ENCODE measurements at regions not wholly inside any gene's neighbourhood (a gene's known extent, or its start where the extent isn't known, plus 50 kb on each side); places are given as distances from the start of the nearest gene placed in this dataset.

GRCh38 chr3:134093956-134094355 is 64.2 kb upstream of the SLCO2A1 start:
- TF ChIP-seq, protein P1, sequence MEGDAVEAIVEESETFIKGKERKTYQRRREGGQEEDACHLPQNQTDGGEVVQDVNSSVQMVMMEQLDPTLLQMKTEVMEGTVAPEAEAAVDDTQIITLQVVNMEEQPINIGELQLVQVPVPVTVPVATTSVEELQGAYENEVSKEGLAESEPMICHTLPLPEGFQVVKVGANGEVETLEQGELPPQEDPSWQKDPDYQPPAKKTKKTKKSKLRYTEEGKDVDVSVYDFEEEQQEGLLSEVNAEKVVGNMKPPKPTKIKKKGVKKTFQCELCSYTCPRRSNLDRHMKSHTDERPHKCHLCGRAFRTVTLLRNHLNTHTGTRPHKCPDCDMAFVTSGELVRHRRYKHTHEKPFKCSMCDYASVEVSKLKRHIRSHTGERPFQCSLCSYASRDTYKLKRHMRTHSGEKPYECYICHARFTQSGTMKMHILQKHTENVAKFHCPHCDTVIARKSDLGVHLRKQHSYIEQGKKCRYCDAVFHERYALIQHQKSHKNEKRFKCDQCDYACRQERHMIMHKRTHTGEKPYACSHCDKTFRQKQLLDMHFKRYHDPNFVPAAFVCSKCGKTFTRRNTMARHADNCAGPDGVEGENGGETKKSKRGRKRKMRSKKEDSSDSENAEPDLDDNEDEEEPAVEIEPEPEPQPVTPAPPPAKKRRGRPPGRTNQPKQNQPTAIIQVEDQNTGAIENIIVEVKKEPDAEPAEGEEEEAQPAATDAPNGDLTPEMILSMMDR (IDR thresholded peaks at IDR 0.05) = no peak
- no peak for TF ChIP-seq POLR2A (IDR thresholded peaks at IDR 0.05)
